Esophagus muscularis mucosa (tissue), 4 donors: ENCODE measurements at regions not wholly inside any gene's neighbourhood (a gene's known extent, or its start where the extent isn't known, plus 50 kb on each side); places are given as distances from the start of the nearest gene placed in this dataset.
A peak's percentile ranks its signal among the peaks of the same experiment; 100 is the strongest.

ENCODE experiments used
- DNase-seq: peaks from one replicate; pipeline ENCODE4 v3.0.0-alpha.2; 2017; ENCODE audit errors: extremely low spot score
- H3K27ac ChIP-seq, 4 donors: fragments of 200-600 bp; sonication (generic); replicated peaks in 1 of 4; 1 replicate in 3 of 4; 2 replicates in 1 of 4; pipeline ENCODE4 v1.5.1; 2016 to 2019; ENCODE audit warnings: mild to moderate bottlenecking in 1 of 4
- H3K27me3 ChIP-seq, 4 donors: fragments of 200-600 bp; sonication (generic); one replicate each; pipeline versions ENCODE4 v1.5.1 to v1.6.0; 2016 to 2019
- H3K36me3 ChIP-seq, 4 donors: fragments of 200-600 bp; sonication (generic); one replicate each; pipeline ENCODE4 v1.5.1; 2016 to 2019
- H3K4me1 ChIP-seq, 4 donors: fragments of 200-600 bp; sonication (generic); one replicate each; pipeline ENCODE4 v1.5.1; 2016 to 2019
- H3K4me3 ChIP-seq, 4 donors: fragments of 200-600 bp; sonication (generic); 1 replicate in 2 of 4; 2 replicates in 2 of 4; pipeline ENCODE4 v1.5.1; 2016 to 2019; ENCODE audit warnings: mild to moderate bottlenecking in 4 of 4, moderate library complexity in 1 of 4
- H3K9me3 ChIP-seq, 4 donors: fragments of 200-600 bp; sonication (generic); 1 replicate in 3 of 4; 2 replicates in 1 of 4; pipeline ENCODE4 v1.5.1; 2016 to 2019
- EP300 ChIP-seq: sonication (generic); formaldehyde crosslinking; IDR thresholded peaks from one replicate; pipeline ENCODE4 v1.6.1; 2017; ENCODE audit warnings: antibody characterized with exemption
- POLR2A ChIP-seq: fragments of 450-650 bp; IDR thresholded peaks from one replicate; pipeline ENCODE4 v1.6.1; 2017; ENCODE audit warnings: antibody characterized with exemption, moderate library complexity, mild to moderate bottlenecking, low read depth
- POLR2AphosphoS5 ChIP-seq, 2 donors: sonication (generic); formaldehyde crosslinking; IDR thresholded peaks; one replicate each; pipeline ENCODE4 v1.6.1; 2017; ENCODE audit warnings: antibody characterized with exemption in 2 of 2
- WGBS: methylation state at CpG from one replicate; pipeline ENCODE4 v1.1.5; 2018; 5-methylcytosine and 5-hydroxymethylcytosine counted together
- intact Hi-C: fragments of 100-400 bp; cut with DNase I; formaldehyde crosslinking; loops from one replicate; pipeline ENCODE4 v1.15.1; 2023
- TF ChIP-seq, protein P1 (sequence below), 3 experiments: fragments of 200-600 bp in 2 of 3; fragments of 450-650 bp in 1 of 3; sonication (generic) in 2 of 3; IDR thresholded peaks; one replicate each; pipeline ENCODE4 v1.5.1; 2017 to 2019; ENCODE audit warnings: antibody characterized with exemption in 3 of 3, mild to moderate bottlenecking in 2 of 3, moderate library complexity in 1 of 3

DNA sequence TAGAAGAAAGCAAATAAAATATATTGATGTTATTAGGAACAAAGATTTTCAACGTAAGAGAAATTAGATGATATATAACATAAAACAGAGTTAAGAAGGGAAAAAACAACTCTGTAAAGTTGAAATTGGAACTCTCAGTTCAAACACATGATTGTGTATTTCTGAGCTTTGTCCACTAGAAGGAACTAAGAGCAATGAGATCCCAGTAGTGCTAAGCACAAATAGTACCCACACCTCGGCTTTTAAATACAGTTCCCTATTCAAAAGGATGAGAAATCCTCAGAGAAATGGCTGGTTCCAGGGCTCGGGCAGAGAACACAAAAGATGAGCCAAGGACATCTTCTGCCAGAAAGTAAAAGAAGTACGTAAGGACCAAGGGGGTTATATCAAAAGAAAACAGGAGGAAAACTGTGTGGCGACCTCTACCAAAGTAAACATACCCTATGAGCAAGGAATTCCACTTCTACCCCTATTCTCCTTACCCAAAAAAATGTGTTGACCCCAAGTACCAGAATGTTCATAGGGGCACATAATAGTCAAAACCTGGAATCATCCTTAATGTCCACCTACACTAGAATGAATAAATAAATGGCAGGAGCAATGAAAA, 96.6 kb downstream of the SPTSSA start:
- peak; percentile 74 for DNase-seq
- Histone ChIP-seq H3K27ac (no peak overlapping the region), H3K36me3 (no peaks in the 10 kb centered on the region), H3K27me3 (no peaks in the 10 kb centered on the region), H3K4me3 (no peak overlapping the region), H3K9me3 (no peaks in the 10 kb centered on the region), H3K4me1 (peaks cover 0 to 32% (median 7%) of the 10 kb centered on the region in 4 donors)
- TF ChIP-seq, protein P1, sequence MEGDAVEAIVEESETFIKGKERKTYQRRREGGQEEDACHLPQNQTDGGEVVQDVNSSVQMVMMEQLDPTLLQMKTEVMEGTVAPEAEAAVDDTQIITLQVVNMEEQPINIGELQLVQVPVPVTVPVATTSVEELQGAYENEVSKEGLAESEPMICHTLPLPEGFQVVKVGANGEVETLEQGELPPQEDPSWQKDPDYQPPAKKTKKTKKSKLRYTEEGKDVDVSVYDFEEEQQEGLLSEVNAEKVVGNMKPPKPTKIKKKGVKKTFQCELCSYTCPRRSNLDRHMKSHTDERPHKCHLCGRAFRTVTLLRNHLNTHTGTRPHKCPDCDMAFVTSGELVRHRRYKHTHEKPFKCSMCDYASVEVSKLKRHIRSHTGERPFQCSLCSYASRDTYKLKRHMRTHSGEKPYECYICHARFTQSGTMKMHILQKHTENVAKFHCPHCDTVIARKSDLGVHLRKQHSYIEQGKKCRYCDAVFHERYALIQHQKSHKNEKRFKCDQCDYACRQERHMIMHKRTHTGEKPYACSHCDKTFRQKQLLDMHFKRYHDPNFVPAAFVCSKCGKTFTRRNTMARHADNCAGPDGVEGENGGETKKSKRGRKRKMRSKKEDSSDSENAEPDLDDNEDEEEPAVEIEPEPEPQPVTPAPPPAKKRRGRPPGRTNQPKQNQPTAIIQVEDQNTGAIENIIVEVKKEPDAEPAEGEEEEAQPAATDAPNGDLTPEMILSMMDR (IDR thresholded peaks at IDR 0.05) = peak in 1 of 3 experiments; percentile 14
- no peak for TF ChIP-seq POLR2A
- 54% methylated on average over 5 of the region's 5 CpGs for WGBS
- intact Hi-C loops = loop anchor here (10.0 kb wide), 1 partner anchor 129 kb away; no protein-coding TSS in a partner anchor

DNA sequence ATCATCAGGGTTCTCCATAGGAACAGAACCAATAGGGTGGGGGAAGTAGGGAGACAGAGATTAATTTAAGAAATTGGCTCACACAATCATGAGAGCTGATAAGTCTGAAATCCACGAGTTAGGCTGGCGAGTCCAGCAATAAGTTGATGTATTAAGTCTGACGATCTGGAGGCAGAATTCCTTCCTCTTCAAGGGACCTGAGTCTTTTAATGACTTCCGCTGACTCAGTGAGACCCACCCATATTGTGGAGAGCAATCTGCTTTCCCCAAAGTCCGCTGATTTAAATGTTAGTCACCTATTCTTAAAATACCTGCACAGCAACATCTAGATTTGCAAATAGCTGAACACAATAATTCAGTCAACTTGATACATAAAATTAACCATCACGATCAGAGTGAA, 97.8 kb downstream of the SPTSSA start:
- Histone ChIP-seq H3K9me3 (no peaks in the 10 kb centered on the region), H3K27ac (peak overlapping the region in 1 of 4 donors; percentile 0), H3K27me3 (no peaks in the 10 kb centered on the region), H3K4me3 (no peak overlapping the region), H3K4me1 (peaks cover 0 to 35% (median 7%) of the 10 kb centered on the region in 4 donors), H3K36me3 (no peaks in the 10 kb centered on the region)
- no peak for DNase-seq
- 91% methylated on average over 6 of the region's 6 CpGs for WGBS
- intact Hi-C loops = loop anchor here (10.0 kb wide), 1 partner anchor 131 kb away; no protein-coding TSS in a partner anchor
- TF ChIP-seq, protein P1 (IDR thresholded peaks at IDR 0.05) = no peak
- no peak for TF ChIP-seq POLR2A
- TF ChIP-seq POLR2AphosphoS5 (IDR thresholded peaks at IDR 0.05) = no peak
- TF ChIP-seq EP300 = no peak

DNA sequence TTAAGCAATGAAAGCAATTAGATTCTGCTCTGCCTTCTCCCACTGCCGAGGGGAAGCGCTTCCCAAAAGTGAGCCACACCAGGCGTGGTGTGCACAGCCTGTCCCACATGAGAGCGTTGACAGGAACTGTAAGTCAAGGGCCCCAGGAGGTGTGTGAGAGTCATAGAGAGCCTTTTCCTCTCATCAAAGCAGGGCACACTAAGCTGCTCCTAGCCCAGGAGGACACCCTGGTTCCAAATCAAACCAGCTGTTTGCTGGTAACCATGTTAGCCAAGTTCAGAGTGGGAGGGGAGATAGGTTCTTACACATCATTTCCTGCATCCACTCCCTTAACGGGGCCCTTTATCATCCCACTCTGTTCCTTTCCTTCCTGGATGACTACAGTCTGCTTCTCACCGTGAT, 98.3 kb downstream of the SPTSSA start:
- TF ChIP-seq POLR2A (no peak), EP300 (no peak), POLR2AphosphoS5 (IDR thresholded peaks at IDR 0.05) (no peak)
- TF ChIP-seq, protein P1 (IDR thresholded peaks at IDR 0.05) = no peak
- 57% methylated on average over 6 of the region's 6 CpGs for WGBS

DNA sequence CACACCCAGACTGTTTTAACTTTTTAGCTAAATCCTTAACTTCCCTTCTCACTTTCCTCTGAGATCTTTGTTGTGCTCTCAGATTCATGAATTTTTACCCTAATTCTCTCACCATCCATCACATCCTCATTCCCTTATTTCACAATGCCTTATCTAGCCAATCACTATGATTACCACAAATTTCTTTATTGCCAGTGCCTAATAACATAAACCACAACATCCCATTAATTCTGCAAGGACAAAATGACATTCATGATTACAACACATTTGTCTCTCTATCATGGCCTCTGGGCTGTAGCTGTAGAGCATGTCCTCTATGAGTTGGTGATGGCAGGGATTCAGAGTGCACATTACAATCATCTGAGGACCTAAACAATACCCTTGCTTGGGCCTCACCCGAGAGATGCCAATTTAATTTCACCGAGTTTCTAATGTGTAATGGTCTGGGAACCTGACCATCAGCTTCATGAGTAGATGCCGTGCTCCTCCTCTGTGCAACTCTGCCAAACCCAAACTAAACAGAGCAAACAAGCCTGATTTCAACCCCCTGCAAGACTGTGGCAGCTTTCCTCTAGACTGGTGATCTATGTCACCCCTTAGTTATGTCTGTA, 99.3 kb downstream of the SPTSSA start:
- peak overlapping the region in 2 of 4 donors; percentile 38 to 68 for H3K27ac ChIP-seq
- WGBS = 100% methylated on average over 3 of the region's 3 CpGs

More for the DNA sequence above, 98.3 kb downstream of the SPTSSA start:
- no peaks in the 10 kb centered on the region for H3K9me3 ChIP-seq
- peak overlapping the region in 2 of 4 donors; percentile 0 to 55 for H3K27ac ChIP-seq
- no peaks in the 10 kb centered on the region for H3K36me3 ChIP-seq
- peaks cover 0 to 31% (median 7%) of the 10 kb centered on the region in 4 donors for H3K4me1 ChIP-seq
- intact Hi-C loops = loop anchor here (10.0 kb wide), 1 partner anchor 131 kb away; no protein-coding TSS in a partner anchor
- H3K4me3 ChIP-seq = no peak overlapping the region
- H3K27me3 ChIP-seq = no peaks in the 10 kb centered on the region
- no peak for DNase-seq

More for the DNA sequence above, 99.3 kb downstream of the SPTSSA start:
- Histone ChIP-seq H3K36me3 (no peaks in the 10 kb centered on the region), H3K4me3 (no peak overlapping the region), H3K4me1 (peaks cover 0 to 22% (median 7%) of the 10 kb centered on the region in 4 donors), H3K9me3 (no peaks in the 10 kb centered on the region), H3K27me3 (no peaks in the 10 kb centered on the region)
- TF ChIP-seq EP300 (no peak), POLR2A (no peak), POLR2AphosphoS5 (IDR thresholded peaks at IDR 0.05) (no peak)
- TF ChIP-seq, protein P1 (IDR thresholded peaks at IDR 0.05) = no peak
- no peak for DNase-seq
- intact Hi-C loops = loop anchor here (10.0 kb wide), 1 partner anchor 132 kb away; no protein-coding TSS in a partner anchor
